ENCODE measurements at regions not wholly inside any gene's neighbourhood (a gene's known extent, or its start where the extent isn't known, plus 50 kb on each side); places are given as distances from the start of the nearest gene placed in this dataset.

DNA sequence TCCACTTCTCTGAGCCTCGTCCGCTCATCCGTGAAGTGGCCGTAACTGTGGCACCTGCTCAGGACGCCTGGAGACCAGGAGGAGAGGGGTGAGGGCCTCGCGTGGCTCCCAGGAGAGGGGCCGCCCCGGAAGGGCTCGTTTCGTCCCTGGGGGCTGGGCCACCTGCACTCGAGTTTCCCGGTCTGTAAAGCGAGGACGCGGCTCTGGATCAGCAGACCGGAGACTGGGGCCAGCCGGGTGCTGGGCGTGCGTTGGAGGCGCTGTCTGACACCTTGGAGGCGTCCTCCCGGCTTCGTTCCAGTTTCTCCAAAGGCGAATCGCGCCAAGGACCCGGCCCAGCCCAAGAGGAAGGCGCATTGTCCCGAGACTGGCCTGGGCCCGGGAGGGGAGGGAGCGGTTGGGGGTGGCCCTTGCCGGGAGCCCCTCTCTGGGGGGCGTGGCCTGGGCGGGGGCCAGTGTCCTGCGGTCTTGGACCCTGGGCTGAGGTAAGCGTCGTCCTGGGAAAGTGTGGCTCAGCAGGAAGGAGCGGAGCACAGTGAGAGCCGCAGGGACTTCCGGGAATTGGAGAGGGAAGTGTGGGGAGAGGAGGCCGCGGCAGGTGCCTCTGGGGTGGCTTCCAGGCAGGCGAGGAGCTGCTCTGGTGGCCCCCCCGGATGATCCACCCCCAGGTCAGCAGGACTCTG is 89.6 kb downstream of the FOXL3 start:
- TF ChIP-seq, protein P1, sequence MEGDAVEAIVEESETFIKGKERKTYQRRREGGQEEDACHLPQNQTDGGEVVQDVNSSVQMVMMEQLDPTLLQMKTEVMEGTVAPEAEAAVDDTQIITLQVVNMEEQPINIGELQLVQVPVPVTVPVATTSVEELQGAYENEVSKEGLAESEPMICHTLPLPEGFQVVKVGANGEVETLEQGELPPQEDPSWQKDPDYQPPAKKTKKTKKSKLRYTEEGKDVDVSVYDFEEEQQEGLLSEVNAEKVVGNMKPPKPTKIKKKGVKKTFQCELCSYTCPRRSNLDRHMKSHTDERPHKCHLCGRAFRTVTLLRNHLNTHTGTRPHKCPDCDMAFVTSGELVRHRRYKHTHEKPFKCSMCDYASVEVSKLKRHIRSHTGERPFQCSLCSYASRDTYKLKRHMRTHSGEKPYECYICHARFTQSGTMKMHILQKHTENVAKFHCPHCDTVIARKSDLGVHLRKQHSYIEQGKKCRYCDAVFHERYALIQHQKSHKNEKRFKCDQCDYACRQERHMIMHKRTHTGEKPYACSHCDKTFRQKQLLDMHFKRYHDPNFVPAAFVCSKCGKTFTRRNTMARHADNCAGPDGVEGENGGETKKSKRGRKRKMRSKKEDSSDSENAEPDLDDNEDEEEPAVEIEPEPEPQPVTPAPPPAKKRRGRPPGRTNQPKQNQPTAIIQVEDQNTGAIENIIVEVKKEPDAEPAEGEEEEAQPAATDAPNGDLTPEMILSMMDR (conservative IDR thresholded peaks at IDR 0.05 in 1 of 2, IDR thresholded peaks at IDR 0.05 in 1 of 2; ENCODE audit: extremely low read depth in 1 of 2, insufficient read depth in 1 of 2, low read depth in 1 of 2, low read length in 2 of 2): no peak
- TF ChIP-seq EZH2 (IDR thresholded peaks at IDR 0.05; ENCODE audit: borderline replicate concordance, low read length): no peak

Measured in mammary epithelial cell (primary cell).